ENCODE measurements at regions not wholly inside any gene's neighbourhood (a gene's known extent, or its start where the extent isn't known, plus 50 kb on each side); places are given as distances from the start of the nearest gene placed in this dataset.

DNA sequence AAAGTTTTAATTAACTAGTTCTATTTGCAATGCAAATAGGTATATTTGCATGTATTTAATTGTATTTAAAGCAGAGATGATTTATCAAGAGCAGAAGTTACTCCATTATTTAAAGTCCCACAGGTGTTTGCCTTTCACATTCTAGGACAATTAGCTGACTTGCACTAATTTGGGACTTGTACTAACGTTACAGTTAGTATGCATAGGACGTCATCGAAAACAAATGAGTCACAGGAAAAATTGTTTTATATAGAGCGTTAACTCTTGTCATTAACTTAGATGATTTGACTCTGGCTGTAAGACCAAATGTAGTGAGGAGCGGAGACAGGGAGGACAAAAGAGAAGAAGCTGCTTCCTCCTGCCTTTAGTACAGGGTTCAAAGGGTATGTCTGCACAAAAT is 126.1 kb upstream of the IFNE start:
- TF ChIP-seq, protein P1, sequence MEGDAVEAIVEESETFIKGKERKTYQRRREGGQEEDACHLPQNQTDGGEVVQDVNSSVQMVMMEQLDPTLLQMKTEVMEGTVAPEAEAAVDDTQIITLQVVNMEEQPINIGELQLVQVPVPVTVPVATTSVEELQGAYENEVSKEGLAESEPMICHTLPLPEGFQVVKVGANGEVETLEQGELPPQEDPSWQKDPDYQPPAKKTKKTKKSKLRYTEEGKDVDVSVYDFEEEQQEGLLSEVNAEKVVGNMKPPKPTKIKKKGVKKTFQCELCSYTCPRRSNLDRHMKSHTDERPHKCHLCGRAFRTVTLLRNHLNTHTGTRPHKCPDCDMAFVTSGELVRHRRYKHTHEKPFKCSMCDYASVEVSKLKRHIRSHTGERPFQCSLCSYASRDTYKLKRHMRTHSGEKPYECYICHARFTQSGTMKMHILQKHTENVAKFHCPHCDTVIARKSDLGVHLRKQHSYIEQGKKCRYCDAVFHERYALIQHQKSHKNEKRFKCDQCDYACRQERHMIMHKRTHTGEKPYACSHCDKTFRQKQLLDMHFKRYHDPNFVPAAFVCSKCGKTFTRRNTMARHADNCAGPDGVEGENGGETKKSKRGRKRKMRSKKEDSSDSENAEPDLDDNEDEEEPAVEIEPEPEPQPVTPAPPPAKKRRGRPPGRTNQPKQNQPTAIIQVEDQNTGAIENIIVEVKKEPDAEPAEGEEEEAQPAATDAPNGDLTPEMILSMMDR (IDR thresholded peaks at IDR 0.05 in 8 of 11, conservative IDR thresholded peaks at IDR 0.05 in 3 of 11), result no peak
- TF ChIP-seq POLR2A (IDR thresholded peaks at IDR 0.05) (no peak), POLR2AphosphoS5 (IDR thresholded peaks at IDR 0.05) (no peak)
